Colonic mucosa (tissue), 4 donors: ENCODE measurements at regions not wholly inside any gene's neighbourhood (a gene's known extent, or its start where the extent isn't known, plus 50 kb on each side); places are given as distances from the start of the nearest gene placed in this dataset.

Experiments used
- DNase-seq: peaks from one replicate; pipeline ENCODE4 v3.0.0-alpha.2; 2020
- H3K27ac ChIP-seq: fragments of 200-600 bp; one replicate; pipeline ENCODE4 v1.8.0; 2021
- H3K27me3 ChIP-seq: fragments of 200-600 bp; one replicate; pipeline ENCODE4 v1.8.0; 2021
- H3K36me3 ChIP-seq: fragments of 200-600 bp; one replicate; pipeline ENCODE4 v1.8.0; 2021
- H3K4me1 ChIP-seq: fragments of 200-600 bp; one replicate; pipeline ENCODE4 v1.8.0; 2021; ENCODE audit warnings: mild to moderate bottlenecking
- H3K4me3 ChIP-seq: fragments of 200-600 bp; one replicate; pipeline ENCODE4 v1.8.0; 2021
- H3K9ac ChIP-seq, 2 donors: one replicate each; pipeline ENCODE4 v1.7.0; 2013; ENCODE audit warnings: control low read depth in 2 of 2, low read depth in 2 of 2, low read length in 2 of 2
- H3K9me3 ChIP-seq: fragments of 200-600 bp; one replicate; pipeline ENCODE4 v1.8.0; 2021
- CTCF ChIP-seq: fragments of 200-600 bp; IDR thresholded peaks from one replicate; pipeline ENCODE4 v1.8.0; 2022; ENCODE audit warnings: antibody characterized with exemption, mild to moderate bottlenecking
- intact Hi-C: fragments of 100-400 bp; cut with DNase I; formaldehyde crosslinking; loops from one replicate; pipeline ENCODE4 v1.14.1; 2022
- donor health status: healthy.
- donor health status: DM: no; HTN: no; CAD: no.
- donor health status: DM: no; HTN: no; CAD: no.

- H3K36me3 ChIP-seq, result no peaks in the 10 kb centered on the region
- no peak for TF ChIP-seq CTCF
- H3K4me1 ChIP-seq, result no peaks in the 10 kb centered on the region
- no peak for DNase-seq
- no peak overlapping the region for H3K9ac ChIP-seq
- intact Hi-C loops, result no loop called here
- H3K27me3 ChIP-seq, result no peaks in the 10 kb centered on the region
- H3K9me3 ChIP-seq, result no peaks in the 10 kb centered on the region
- H3K4me3 ChIP-seq, result no peak overlapping the region
- no peak overlapping the region for H3K27ac ChIP-seq
Measured at GRCh38 chr10:29767968-29768367, 133.2 kb upstream of the SVIL start.

- no peak overlapping the region for H3K9ac ChIP-seq
- H3K4me3 ChIP-seq, result no peak overlapping the region
- intact Hi-C loops, result no loop called here
- no peaks in the 10 kb centered on the region for H3K4me1 ChIP-seq
- H3K27me3 ChIP-seq, result no peaks in the 10 kb centered on the region
- H3K9me3 ChIP-seq, result no peaks in the 10 kb centered on the region
- TF ChIP-seq CTCF, result no peak
- H3K27ac ChIP-seq, result no peak overlapping the region
- H3K36me3 ChIP-seq, result no peaks in the 10 kb centered on the region
- no peak for DNase-seq
Measured at GRCh38 chr10:29766753-29767152, 132.0 kb upstream of the SVIL start.

- no peak overlapping the region for H3K27ac ChIP-seq
- H3K9ac ChIP-seq, result no peak overlapping the region
- intact Hi-C loops, result no loop called here
- no peaks in the 10 kb centered on the region for H3K36me3 ChIP-seq
- no peaks in the 10 kb centered on the region for H3K9me3 ChIP-seq
- no peaks in the 10 kb centered on the region for H3K4me1 ChIP-seq
- H3K4me3 ChIP-seq, result no peak overlapping the region
- no peaks in the 10 kb centered on the region for H3K27me3 ChIP-seq
- TF ChIP-seq CTCF, result no peak
- DNase-seq, result no peak
Measured at GRCh38 chr10:29765330-29765729, 130.6 kb upstream of the SVIL start.

GRCh38 chr10:29763396-29763795, 128.6 kb upstream of the SVIL start:
- intact Hi-C loops, result no loop called here
- Histone ChIP-seq H3K27me3 (no peaks in the 10 kb centered on the region), H3K27ac (no peak overlapping the region), H3K4me3 (no peak overlapping the region), H3K9ac (no peak overlapping the region), H3K4me1 (no peaks in the 10 kb centered on the region), H3K9me3 (no peaks in the 10 kb centered on the region), H3K36me3 (no peaks in the 10 kb centered on the region)
- TF ChIP-seq CTCF, result no peak
- DNase-seq, result no peak

- DNase-seq, result no peak
- Histone ChIP-seq H3K9me3 (no peaks in the 10 kb centered on the region), H3K4me1 (no peaks in the 10 kb centered on the region), H3K9ac (no peak overlapping the region), H3K27ac (no peak overlapping the region), H3K27me3 (no peaks in the 10 kb centered on the region), H3K4me3 (no peak overlapping the region), H3K36me3 (no peaks in the 10 kb centered on the region)
- TF ChIP-seq CTCF, result no peak
- intact Hi-C loops, result no loop called here
Measured at GRCh38 chr10:29761916-29762315, 127.1 kb upstream of the SVIL start.
